GM12865 (cell line): ENCODE measurements at regions not wholly inside any gene's neighbourhood (a gene's known extent, or its start where the extent isn't known, plus 50 kb on each side); places are given as distances from the start of the nearest gene placed in this dataset.

ENCODE experiments used
- DNase-seq: peaks from one replicate; pipeline ENCODE4 v3.0.0; 2010; ENCODE audit warnings: low read depth
- H3K4me3 ChIP-seq: 2 replicates; pipeline ENCODE4 v1.5.1; 2011; ENCODE audit warnings: mild to moderate bottlenecking, low read depth, low read length, control low read depth
- CTCF ChIP-seq: IDR thresholded peaks from 2 replicates; pipeline ENCODE4 v1.5.1; 2011; ENCODE audit warnings: low read length, control low read depth, low read depth, inconsistent platforms; ENCODE audit not compliant: insufficient read depth; ENCODE audit errors: missing control alignments

- no peak for TF ChIP-seq CTCF
- DNase-seq = no peak
- no peak overlapping the region for H3K4me3 ChIP-seq
These were observed 455.8 kb downstream of the TMEM135 start for GRCh38 chr11:87493516-87493915.

- no peak for TF ChIP-seq CTCF
- DNase-seq = no peak
- H3K4me3 ChIP-seq = no peak overlapping the region
These were observed 453.6 kb downstream of the TMEM135 start for GRCh38 chr11:87491381-87491780.

GRCh38 chr11:87490671-87491070, 452.9 kb downstream of the TMEM135 start:
- no peak for DNase-seq
- TF ChIP-seq CTCF = no peak

GRCh38 chr11:87484566-87484965, 446.8 kb downstream of the TMEM135 start:
- TF ChIP-seq CTCF = no peak
- no peak for DNase-seq
- H3K4me3 ChIP-seq = no peak overlapping the region

More at GRCh38 chr11:87490671-87491070, 452.9 kb downstream of the TMEM135 start:
- H3K4me3 ChIP-seq = no peak overlapping the region

- H3K4me3 ChIP-seq = no peak overlapping the region
- no peak for DNase-seq
- no peak for TF ChIP-seq CTCF
These were observed 439.6 kb downstream of the TMEM135 start for GRCh38 chr11:87477321-87477720.

- TF ChIP-seq CTCF = no peak
- H3K4me3 ChIP-seq = no peak overlapping the region
- DNase-seq = no peak
These were observed 435.4 kb downstream of the TMEM135 start for GRCh38 chr11:87473174-87473573.

GRCh38 chr11:87466223-87466622, 428.5 kb downstream of the TMEM135 start:
- no peak for DNase-seq
- no peak overlapping the region for H3K4me3 ChIP-seq
- TF ChIP-seq CTCF = no peak
